GM18507 (cell line): ENCODE measurements at regions not wholly inside any gene's neighbourhood (a gene's known extent, or its start where the extent isn't known, plus 50 kb on each side); places are given as distances from the start of the nearest gene placed in this dataset.
"Not testable (repeated sequence)": the region's sequence is repeated elsewhere in the genome, so short reads cannot be mapped to it uniquely, and the experiment has no call there.

Experiments
- DNase-seq: peaks from one replicate; pipeline ENCODE4 v3.0.0; 2011; ENCODE audit warnings: low read depth; ENCODE audit not compliant: insufficient read length; ENCODE audit errors: extremely low spot score
- FAIRE-seq: peaks from 2 replicates; lab custom pipeline; 2011; peaks lifted over from hg19 to GRCh38; lab: Jason Lieb, UNC

GRCh38 chr2:5616019-5616418 is 76.2 kb upstream of the SOX11 start:
- DNase-seq (no peak), FAIRE-seq (no peak)

DNA sequence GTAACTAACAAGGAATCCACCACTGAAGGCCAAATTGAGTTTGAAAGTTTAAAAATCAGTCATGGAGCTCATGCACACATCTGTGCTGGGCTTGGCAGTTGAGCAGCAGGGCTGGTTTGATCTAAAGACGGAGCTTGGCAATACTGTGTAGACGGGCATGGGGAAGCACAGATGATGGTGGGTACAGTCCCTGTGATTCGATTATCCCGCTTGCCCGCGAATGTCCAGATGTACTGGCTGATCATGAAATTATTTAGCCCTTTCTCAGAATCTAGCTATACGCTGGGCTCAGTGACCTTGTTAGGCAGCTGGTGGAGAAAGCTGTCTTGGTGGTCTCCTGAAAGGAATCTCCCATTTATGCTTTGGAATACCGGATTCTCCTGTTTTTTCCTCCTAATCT is 74.8 kb upstream of the SOX11 start:
- no peak for FAIRE-seq

DNA sequence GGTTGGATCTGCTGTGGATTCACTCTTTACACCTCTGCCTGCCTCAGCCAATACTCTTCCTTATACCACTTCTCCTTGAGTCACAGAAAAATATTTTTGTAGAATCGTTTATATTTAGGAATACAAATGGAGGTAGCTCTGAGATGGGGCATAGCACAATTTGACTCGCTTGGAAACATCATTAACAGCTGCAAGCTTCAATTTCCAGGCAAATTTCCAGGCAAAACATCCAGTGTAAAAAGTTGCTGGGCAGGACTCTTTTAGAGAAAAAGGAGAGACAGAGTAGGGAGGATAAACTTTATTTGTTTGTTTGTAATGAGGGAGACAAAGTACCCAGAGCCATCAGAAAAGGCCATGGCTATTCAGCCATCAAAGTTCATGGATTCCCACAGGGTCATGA is 74.4 kb upstream of the SOX11 start:
- FAIRE-seq: no peak
- no peak for DNase-seq

More for the DNA sequence above, 74.8 kb upstream of the SOX11 start:
- DNase-seq: no peak

DNA sequence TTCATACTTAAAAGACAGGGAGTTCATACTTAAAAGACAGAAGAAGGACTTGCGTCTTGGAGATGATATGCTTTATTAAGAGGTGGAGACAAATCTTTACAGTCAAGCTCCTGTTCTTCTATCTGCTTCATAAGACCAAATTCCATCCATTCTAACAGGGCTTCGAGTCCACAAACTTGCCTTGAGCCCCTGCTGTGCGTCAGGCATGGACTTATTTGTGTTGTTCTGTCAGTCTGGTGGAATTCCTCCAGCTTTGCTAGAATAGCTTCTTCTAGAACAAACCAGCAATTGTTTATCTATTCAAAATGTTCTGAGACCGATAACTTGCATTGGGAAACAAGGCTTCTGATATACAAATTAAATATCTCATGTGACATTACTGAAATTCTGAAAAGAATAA is 73.9 kb upstream of the SOX11 start:
- DNase-seq: no peak
- no peak for FAIRE-seq

GRCh38 chr2:5625556-5626065 is 66.6 kb upstream of the SOX11 start:
- not testable (repeated sequence) for FAIRE-seq, DNase-seq

DNA sequence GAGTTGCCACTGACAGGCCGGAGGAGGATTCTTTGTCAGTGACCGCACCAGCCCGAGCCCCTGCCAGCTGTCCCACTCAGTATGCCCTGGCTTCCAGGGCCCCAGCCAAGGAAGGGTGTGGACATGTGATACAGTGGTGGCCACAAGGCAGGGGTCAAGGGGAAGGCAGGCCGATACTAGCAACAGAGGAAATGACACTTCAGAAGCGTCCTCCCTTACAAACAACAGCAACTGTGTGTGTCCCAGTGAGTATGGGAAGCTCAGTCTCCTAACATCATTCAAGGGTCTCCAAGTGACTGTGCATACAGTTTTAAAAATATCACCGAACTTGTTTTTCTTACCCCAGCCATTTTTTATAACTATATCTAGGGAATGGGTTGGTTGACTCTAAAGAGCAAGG is 63.7 kb upstream of the SOX11 start:
- not testable (repeated sequence) for DNase-seq, FAIRE-seq

DNA sequence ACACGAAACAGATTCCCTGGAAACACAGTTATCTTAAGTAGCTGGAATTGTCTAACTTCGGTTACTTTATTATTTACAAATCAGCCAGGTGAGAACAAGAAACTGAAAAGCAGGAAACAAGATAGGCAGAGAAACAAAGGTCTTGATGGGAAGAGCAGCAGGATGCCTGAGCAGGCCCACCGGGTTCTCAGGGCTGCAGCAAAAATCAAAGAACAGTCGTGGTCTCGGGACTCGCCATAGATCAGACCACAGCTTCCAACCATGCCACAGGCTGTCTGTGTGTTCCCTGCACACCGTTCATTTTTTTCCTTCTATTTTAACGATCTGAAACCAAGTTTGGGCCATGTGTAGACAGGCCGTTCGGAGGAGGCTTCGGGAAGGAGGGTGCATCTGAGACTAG is 62.7 kb upstream of the SOX11 start:
- DNase-seq, FAIRE-seq: not testable (repeated sequence)

DNA sequence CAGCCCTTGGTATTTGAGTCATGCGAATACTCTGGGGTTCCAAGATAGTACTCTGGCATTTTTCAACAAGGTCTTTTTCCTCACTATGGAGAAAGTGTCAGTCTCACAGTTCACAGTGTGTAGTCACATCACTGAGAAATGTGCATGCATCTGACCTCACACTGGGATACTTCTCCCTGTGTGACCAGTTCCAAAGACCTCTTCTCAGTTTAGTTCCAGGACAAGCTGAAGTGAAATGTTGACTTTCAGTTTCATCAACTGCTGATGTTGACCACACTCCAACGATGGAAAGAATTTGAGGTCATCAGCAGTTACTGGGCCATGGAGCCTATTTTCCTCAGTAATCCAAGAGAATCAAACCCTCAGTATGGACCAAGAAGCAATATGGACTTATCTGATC is 55.1 kb upstream of the SOX11 start:
- not testable (repeated sequence) for DNase-seq, FAIRE-seq
